Natural killer cell (primary cell): ENCODE measurements at regions not wholly inside any gene's neighbourhood (a gene's known extent, or its start where the extent isn't known, plus 50 kb on each side); places are given as distances from the start of the nearest gene placed in this dataset.

Experiments used
- ATAC-seq, 3 donors: fragments of 150-1000 bp in 2 of 3; fragments of 200-7000 bp in 1 of 3; cut with Tn5 transposase; 1 replicate in 1 of 3; 2 replicates in 2 of 3; pipeline ENCODE4 v1.10.0; 2021; ENCODE audit warnings: mild to moderate bottlenecking in 2 of 3, moderate library complexity in 2 of 3
- DNase-seq, 2 donors: peaks; one replicate each; pipeline versions ENCODE4 v3.0.0 to v3.0.0-alpha.2; 2013 to 2021; ENCODE audit warnings: mixed read lengths in 1 of 2
- H3K27ac ChIP-seq: one replicate; pipeline ENCODE4 v1.5.1; 2013; ENCODE audit warnings: mild to moderate bottlenecking, low read length
- H3K27me3 ChIP-seq: one replicate; pipeline ENCODE4 v1.6.1; 2013; ENCODE audit warnings: low read length; ENCODE audit not compliant: control insufficient read depth, insufficient read depth
- H3K36me3 ChIP-seq: one replicate; pipeline ENCODE4 v1.6.1; 2013; ENCODE audit warnings: low read length; ENCODE audit not compliant: control insufficient read depth, insufficient read depth
- H3K4me1 ChIP-seq: one replicate; pipeline ENCODE4 v1.6.1; 2013; ENCODE audit warnings: low read length; ENCODE audit not compliant: control insufficient read depth, insufficient read depth
- H3K4me3 ChIP-seq: one replicate; pipeline ENCODE4 v1.5.1; 2013; ENCODE audit warnings: low read length
- H3K9me3 ChIP-seq: one replicate; pipeline ENCODE4 v1.6.1; 2013; ENCODE audit warnings: low read length; ENCODE audit not compliant: control insufficient read depth, insufficient read depth
- H3K27ac Mint-ChIP-seq, 2 donors: one replicate each; pipeline ENCODE4 v1.8.0; 2022; ENCODE audit warnings: mild to moderate bottlenecking in 2 of 2, mixed read lengths in 2 of 2, moderate library complexity in 1 of 2
- H3K27me3 Mint-ChIP-seq, 2 donors: one replicate each; pipeline ENCODE4 v1.8.0; 2022; ENCODE audit warnings: low read depth in 2 of 2, mixed read lengths in 2 of 2
- H3K36me3 Mint-ChIP-seq: one replicate; pipeline ENCODE4 v1.8.0; 2022; ENCODE audit warnings: mixed read lengths
- H3K4me1 Mint-ChIP-seq, 2 donors: one replicate each; pipeline ENCODE4 v1.8.0; 2022; ENCODE audit warnings: mixed read lengths in 2 of 2
- H3K4me3 Mint-ChIP-seq: one replicate; pipeline ENCODE4 v1.8.0; 2022; ENCODE audit warnings: mild to moderate bottlenecking, moderate library complexity, mixed read lengths
- H3K9me3 Mint-ChIP-seq, 2 donors: one replicate each; pipeline ENCODE4 v1.8.0; 2022; ENCODE audit warnings: mixed read lengths in 2 of 2
- WGBS: methylation state at CpG from one replicate; pipeline ENCODE4 v1.1.7; 2013; ENCODE audit warnings: missing lambda C conversion rate; ENCODE audit not compliant: insufficient coverage; 5-methylcytosine and 5-hydroxymethylcytosine counted together
- intact Hi-C: fragments of 100-400 bp; cut with micrococcal nuclease; formaldehyde crosslinking; loops from one replicate; pipeline ENCODE4 v1.14.2; 2022
- TF ChIP-seq, protein P1 (sequence below): fragments of 200-600 bp; IDR thresholded peaks from one replicate; pipeline ENCODE4 v1.8.0; 2022; ENCODE audit warnings: antibody characterized with exemption

DNA sequence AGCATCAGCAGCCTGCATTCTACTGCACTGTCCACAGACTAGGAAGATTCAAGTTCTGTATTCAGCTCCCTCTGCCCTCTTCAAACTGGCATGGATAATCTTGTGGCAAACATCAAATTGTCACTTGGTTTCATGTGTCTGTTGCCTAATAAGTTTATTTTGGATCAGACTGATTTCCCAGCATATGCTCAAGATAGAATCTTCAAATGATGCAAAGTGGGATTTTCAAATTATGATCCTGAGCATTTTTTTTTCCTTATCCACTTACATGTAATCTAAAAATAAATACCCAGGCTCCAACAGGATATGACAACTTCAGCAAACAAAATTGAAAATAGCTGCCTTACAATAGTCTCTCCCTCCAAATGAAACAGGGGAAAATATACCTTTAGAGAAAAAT, 160.9 kb upstream of the VRK2 start:
- Histone ChIP-seq H3K27me3 (no peaks in the 10 kb centered on the region), H3K27ac (no peak overlapping the region), H3K4me3 (no peak overlapping the region), H3K9me3 (no peaks in the 10 kb centered on the region), H3K4me1 (no peaks in the 10 kb centered on the region), H3K36me3 (no peaks in the 10 kb centered on the region)
- Mint-ChIP-seq H3K4me3 (no peak overlapping the region), H3K4me1 (peaks cover 6 to 8% of the 10 kb centered on the region in 2 donors), H3K36me3 (no peaks in the 10 kb centered on the region), H3K9me3 (no peaks in the 10 kb centered on the region), H3K27ac (no peak overlapping the region), H3K27me3 (no peaks in the 10 kb centered on the region)
- no peak for ATAC-seq
- intact Hi-C loops, result no loop called here
- DNase-seq, result no peak
- TF ChIP-seq, protein P1, sequence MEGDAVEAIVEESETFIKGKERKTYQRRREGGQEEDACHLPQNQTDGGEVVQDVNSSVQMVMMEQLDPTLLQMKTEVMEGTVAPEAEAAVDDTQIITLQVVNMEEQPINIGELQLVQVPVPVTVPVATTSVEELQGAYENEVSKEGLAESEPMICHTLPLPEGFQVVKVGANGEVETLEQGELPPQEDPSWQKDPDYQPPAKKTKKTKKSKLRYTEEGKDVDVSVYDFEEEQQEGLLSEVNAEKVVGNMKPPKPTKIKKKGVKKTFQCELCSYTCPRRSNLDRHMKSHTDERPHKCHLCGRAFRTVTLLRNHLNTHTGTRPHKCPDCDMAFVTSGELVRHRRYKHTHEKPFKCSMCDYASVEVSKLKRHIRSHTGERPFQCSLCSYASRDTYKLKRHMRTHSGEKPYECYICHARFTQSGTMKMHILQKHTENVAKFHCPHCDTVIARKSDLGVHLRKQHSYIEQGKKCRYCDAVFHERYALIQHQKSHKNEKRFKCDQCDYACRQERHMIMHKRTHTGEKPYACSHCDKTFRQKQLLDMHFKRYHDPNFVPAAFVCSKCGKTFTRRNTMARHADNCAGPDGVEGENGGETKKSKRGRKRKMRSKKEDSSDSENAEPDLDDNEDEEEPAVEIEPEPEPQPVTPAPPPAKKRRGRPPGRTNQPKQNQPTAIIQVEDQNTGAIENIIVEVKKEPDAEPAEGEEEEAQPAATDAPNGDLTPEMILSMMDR, result no peak

DNA sequence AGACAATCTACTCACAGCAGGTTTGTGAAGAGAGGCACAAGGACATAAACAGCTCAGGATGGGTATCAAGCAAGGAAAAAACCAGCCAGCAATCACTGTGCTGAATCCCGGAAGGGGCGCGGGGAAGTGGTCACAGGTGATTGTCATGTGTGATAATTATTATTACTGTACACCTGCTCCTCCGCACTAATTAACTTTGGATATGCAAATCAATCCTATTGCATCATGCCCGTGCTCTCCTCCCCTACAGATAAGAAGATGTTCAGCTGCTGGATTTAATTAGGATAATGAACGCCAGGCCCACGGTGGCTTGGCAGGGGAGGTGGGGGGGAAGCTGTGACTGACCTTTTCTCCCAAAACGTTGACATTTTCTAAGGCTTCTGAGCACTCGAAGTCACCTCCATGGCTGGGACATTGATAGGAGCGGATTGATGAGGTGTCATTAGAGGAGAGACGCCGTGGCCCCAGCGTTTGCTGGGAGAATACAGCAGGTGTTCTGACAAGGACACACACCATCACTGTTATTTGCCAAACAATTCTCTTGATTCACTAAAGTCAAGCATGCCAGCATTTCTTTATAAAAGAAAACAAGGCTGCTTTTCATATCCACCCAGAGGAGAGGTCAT, 160.3 kb upstream of the VRK2 start:
- Histone ChIP-seq H3K27ac (no peak overlapping the region), H3K9me3 (no peaks in the 10 kb centered on the region), H3K4me1 (no peaks in the 10 kb centered on the region), H3K4me3 (no peak overlapping the region), H3K27me3 (no peaks in the 10 kb centered on the region), H3K36me3 (no peaks in the 10 kb centered on the region)
- Mint-ChIP-seq H3K27ac (no peak overlapping the region), H3K4me1 (peaks cover 6 to 8% of the 10 kb centered on the region in 2 donors), H3K36me3 (no peaks in the 10 kb centered on the region), H3K9me3 (no peaks in the 10 kb centered on the region), H3K4me3 (no peak overlapping the region), H3K27me3 (no peaks in the 10 kb centered on the region)
- TF ChIP-seq, protein P1, result no peak
- 92% methylated on average over 11 of the region's 13 CpGs for WGBS
- no peak for ATAC-seq
- no peak for DNase-seq
- intact Hi-C loops, result no loop called here

DNA sequence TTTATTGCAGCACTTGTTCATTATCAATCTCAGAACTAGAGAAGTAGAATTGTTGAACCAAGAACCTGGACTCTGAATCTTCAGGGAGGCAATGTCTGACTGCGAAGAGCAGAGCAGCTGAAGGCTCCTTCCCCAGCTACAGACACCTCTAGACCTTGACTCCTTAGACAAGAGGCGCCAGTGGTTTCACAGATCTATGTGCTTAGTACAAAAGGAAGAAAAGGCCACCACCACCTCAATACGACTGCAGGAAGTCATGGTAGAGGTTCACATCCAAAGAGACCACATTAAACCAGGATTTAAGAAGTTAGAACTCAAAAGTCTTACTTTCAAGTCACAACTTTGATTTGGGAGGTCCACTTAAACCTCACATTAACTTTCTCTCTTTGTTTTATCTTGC, 158.1 kb upstream of the VRK2 start:
- H3K4me3 Mint-ChIP-seq, result no peak overlapping the region
- H3K36me3 ChIP-seq, result no peaks in the 10 kb centered on the region
- TF ChIP-seq, protein P1, result no peak
- H3K27me3 Mint-ChIP-seq, result no peaks in the 10 kb centered on the region
- peaks cover 6 to 8% of the 10 kb centered on the region in 2 donors for H3K4me1 Mint-ChIP-seq
- no peak overlapping the region for H3K27ac Mint-ChIP-seq
- H3K4me1 ChIP-seq, result no peaks in the 10 kb centered on the region
- no peak overlapping the region for H3K4me3 ChIP-seq
- no peak for ATAC-seq
- WGBS, result 15% methylated on average over 3 of the region's 3 CpGs
- no peak overlapping the region for H3K27ac ChIP-seq
- no peak for DNase-seq
- H3K9me3 ChIP-seq, result no peaks in the 10 kb centered on the region
- no peaks in the 10 kb centered on the region for H3K9me3 Mint-ChIP-seq
- intact Hi-C loops, result no loop called here
- H3K27me3 ChIP-seq, result no peaks in the 10 kb centered on the region
- H3K36me3 Mint-ChIP-seq, result no peaks in the 10 kb centered on the region

GRCh38 chr2:57890464-57890863, 156.1 kb upstream of the VRK2 start:
- H3K27ac Mint-ChIP-seq, result no peak overlapping the region

More at GRCh38 chr2:57890464-57890863, 156.1 kb upstream of the VRK2 start:
- TF ChIP-seq, protein P1, result no peak
- no peak overlapping the region for H3K4me3 Mint-ChIP-seq
- H3K9me3 Mint-ChIP-seq, result no peaks in the 10 kb centered on the region
- Histone ChIP-seq H3K9me3 (no peaks in the 10 kb centered on the region), H3K27me3 (no peaks in the 10 kb centered on the region), H3K4me1 (no peaks in the 10 kb centered on the region), H3K27ac (no peak overlapping the region), H3K36me3 (no peaks in the 10 kb centered on the region), H3K4me3 (no peak overlapping the region)
- intact Hi-C loops, result no loop called here
- peaks cover 6 to 8% of the 10 kb centered on the region in 2 donors for H3K4me1 Mint-ChIP-seq
- H3K27me3 Mint-ChIP-seq, result no peaks in the 10 kb centered on the region
- H3K36me3 Mint-ChIP-seq, result no peaks in the 10 kb centered on the region
- no peak for DNase-seq
- no peak for ATAC-seq
